ENCODE measurements at regions not wholly inside any gene's neighbourhood (a gene's known extent, or its start where the extent isn't known, plus 50 kb on each side); places are given as distances from the start of the nearest gene placed in this dataset.

- ChIA-PET POLR2A (no interaction called here), CTCF (no interaction called here)
- ATAC-seq (no peak), DNase-seq (ENCODE audit: low read depth, low spot score) (no peak)
- no peak for TF ChIP-seq REST (IDR thresholded peaks at IDR 0.05; ENCODE audit: insufficient read depth in 1 of 2, low read depth in 2 of 2, low read length in 1 of 2)
- TF ChIP-seq TCF7L2 (IDR thresholded peaks at IDR 0.05; ENCODE audit: low read depth, low read length), result no peak
- no peak for TF ChIP-seq SIN3A (IDR thresholded peaks at IDR 0.05; ENCODE audit: borderline replicate concordance, insufficient read depth, low read depth, low read length)
- TF ChIP-seq POLR2AphosphoS5 (IDR thresholded peaks at IDR 0.05; ENCODE audit: low read depth, low read length), result no peak
- no peak for TF ChIP-seq CTCF (IDR thresholded peaks at IDR 0.05)
- H3K27ac ChIP-seq (ENCODE audit: low read length), result no peak overlapping the region
- no peaks in the 10 kb centered on the region for H3K4me1 ChIP-seq (ENCODE audit: control insufficient read depth, insufficient read depth, low read length)
- H3K36me3 ChIP-seq (ENCODE audit: control insufficient read depth, insufficient read depth, low read length), result no peaks in the 10 kb centered on the region
- intact Hi-C loops (cut with micrococcal nuclease; ENCODE audit: unreplicated experiment) (no loop called here), in situ Hi-C loops (cut with HindIII; ENCODE audit: low pct_unique_long_range_greater_than_20kb, low sequenced_read_pairs) (no loop called here)
- no TSS peak for BruUV-seq (replicated peaks)
- no peaks in the 10 kb centered on the region for H3K27me3 ChIP-seq (ENCODE audit: control insufficient read depth, insufficient read depth, low read length)
- no peaks in the 10 kb centered on the region for H3K9me3 ChIP-seq (ENCODE audit: control insufficient read depth, insufficient read depth, low read depth, low read length)
- no peak overlapping the region for H3K4me3 ChIP-seq (ENCODE audit: low read depth in 2 of 2, low read length in 2 of 2)
These were observed 85.8 kb downstream of the RPLP1 start for GRCh38 chr15:69538379-69538778.

GRCh38 chr15:69539345-69539744, 86.7 kb downstream of the RPLP1 start:
- DNase-seq (ENCODE audit: low read depth, low spot score) (no peak), ATAC-seq (no peak)
- Histone ChIP-seq H3K4me1 (ENCODE audit: control insufficient read depth, insufficient read depth, low read length) (no peaks in the 10 kb centered on the region), H3K27me3 (ENCODE audit: control insufficient read depth, insufficient read depth, low read length) (no peaks in the 10 kb centered on the region), H3K4me3 (ENCODE audit: low read depth in 2 of 2, low read length in 2 of 2) (no peak overlapping the region), H3K27ac (ENCODE audit: low read length) (no peak overlapping the region), H3K9me3 (ENCODE audit: control insufficient read depth, insufficient read depth, low read depth, low read length) (no peaks in the 10 kb centered on the region), H3K36me3 (ENCODE audit: control insufficient read depth, insufficient read depth, low read length) (no peaks in the 10 kb centered on the region)
- CTCF ChIA-PET, result no interaction called here
- POLR2A ChIA-PET, result no interaction called here
- intact Hi-C loops (cut with micrococcal nuclease; ENCODE audit: unreplicated experiment) (no loop called here), in situ Hi-C loops (cut with HindIII; ENCODE audit: low pct_unique_long_range_greater_than_20kb, low sequenced_read_pairs) (no loop called here)
- no TSS peak for BruUV-seq (replicated peaks)
- TF ChIP-seq CTCF (IDR thresholded peaks at IDR 0.05) (no peak), SIN3A (IDR thresholded peaks at IDR 0.05; ENCODE audit: borderline replicate concordance, insufficient read depth, low read depth, low read length) (no peak), TCF7L2 (IDR thresholded peaks at IDR 0.05; ENCODE audit: low read depth, low read length) (no peak), REST (IDR thresholded peaks at IDR 0.05; ENCODE audit: insufficient read depth in 1 of 2, low read depth in 2 of 2, low read length in 1 of 2) (no peak), POLR2AphosphoS5 (IDR thresholded peaks at IDR 0.05; ENCODE audit: low read depth, low read length) (no peak)
